Endothelial cell of umbilical vein (primary cell): ENCODE measurements at regions not wholly inside any gene's neighbourhood (a gene's known extent, or its start where the extent isn't known, plus 50 kb on each side); places are given as distances from the start of the nearest gene placed in this dataset.

ENCODE experiments used
- EZH2 ChIP-seq: IDR thresholded peaks from 2 replicates; pipeline ENCODE4 v1.6.1; 2012; ENCODE audit warnings: borderline replicate concordance, low read depth, mild to moderate bottlenecking, moderate library complexity, low read length, inconsistent platforms; ENCODE audit not compliant: severe bottlenecking
- FOS ChIP-seq: IDR thresholded peaks from 2 replicates; pipeline ENCODE4 v1.6.1; 2011; ENCODE audit warnings: mild to moderate bottlenecking, low read length, moderate library complexity, borderline replicate concordance; ENCODE audit not compliant: insufficient read depth
- GATA2 ChIP-seq: IDR thresholded peaks from 2 replicates; pipeline ENCODE4 v1.7.0; 2011; ENCODE audit warnings: low read depth, mild to moderate bottlenecking, moderate library complexity, mixed read lengths, low read length; ENCODE audit not compliant: insufficient read length, insufficient read depth
- JUN ChIP-seq: IDR thresholded peaks from 2 replicates; pipeline ENCODE4 v1.6.1; 2011; ENCODE audit warnings: borderline replicate concordance, low read depth; ENCODE audit not compliant: insufficient read length, insufficient read depth
- POLR2A ChIP-seq: IDR thresholded peaks from 2 replicates; pipeline ENCODE4 v1.6.1; 2012; ENCODE audit warnings: low read depth, mild to moderate bottlenecking, control low read depth, low read length
- POLR2AphosphoS5 ChIP-seq: IDR thresholded peaks from 2 replicates; pipeline ENCODE4 v1.6.1; 2012; ENCODE audit warnings: low read depth, mild to moderate bottlenecking, control low read depth, low read length, moderate library complexity; ENCODE audit not compliant: insufficient read depth
- TF ChIP-seq, protein P1 (sequence below), 2 donors: IDR thresholded peaks; 1 replicate in 1 of 2; 2 replicates in 1 of 2; pipeline ENCODE4 v1.5.1; 2011; ENCODE audit warnings: low read length in 2 of 2, mild to moderate bottlenecking in 2 of 2, moderate library complexity in 2 of 2, control low read depth in 1 of 2, inconsistent platforms in 1 of 2, low read depth in 1 of 2; ENCODE audit not compliant: insufficient read depth in 1 of 2; ENCODE audit errors: extremely low read depth in 1 of 2

DNA sequence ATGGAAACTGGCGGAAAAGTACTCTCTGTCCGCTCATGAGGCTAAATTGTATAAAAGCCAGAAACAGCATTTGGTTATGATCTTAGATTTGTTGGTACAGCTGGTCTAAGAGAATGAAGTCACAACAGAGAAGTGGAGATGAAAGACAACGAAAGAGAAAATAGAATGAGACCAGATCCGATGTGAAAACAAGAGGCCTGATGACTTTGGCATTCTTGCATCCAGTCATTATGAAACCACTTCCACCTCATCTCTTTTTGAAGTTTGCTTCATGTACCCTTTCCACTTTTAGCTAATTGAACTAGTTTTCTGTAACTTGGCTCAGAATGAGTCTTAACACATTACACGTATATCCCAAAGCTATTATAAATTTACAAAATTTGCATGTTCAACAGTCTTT lies 1431.7 kb downstream of the LRRC4C start:
- TF ChIP-seq POLR2AphosphoS5 (no peak), FOS (no peak), EZH2 (no peak), POLR2A (no peak), GATA2 (no peak), JUN (no peak)
- TF ChIP-seq, protein P1, sequence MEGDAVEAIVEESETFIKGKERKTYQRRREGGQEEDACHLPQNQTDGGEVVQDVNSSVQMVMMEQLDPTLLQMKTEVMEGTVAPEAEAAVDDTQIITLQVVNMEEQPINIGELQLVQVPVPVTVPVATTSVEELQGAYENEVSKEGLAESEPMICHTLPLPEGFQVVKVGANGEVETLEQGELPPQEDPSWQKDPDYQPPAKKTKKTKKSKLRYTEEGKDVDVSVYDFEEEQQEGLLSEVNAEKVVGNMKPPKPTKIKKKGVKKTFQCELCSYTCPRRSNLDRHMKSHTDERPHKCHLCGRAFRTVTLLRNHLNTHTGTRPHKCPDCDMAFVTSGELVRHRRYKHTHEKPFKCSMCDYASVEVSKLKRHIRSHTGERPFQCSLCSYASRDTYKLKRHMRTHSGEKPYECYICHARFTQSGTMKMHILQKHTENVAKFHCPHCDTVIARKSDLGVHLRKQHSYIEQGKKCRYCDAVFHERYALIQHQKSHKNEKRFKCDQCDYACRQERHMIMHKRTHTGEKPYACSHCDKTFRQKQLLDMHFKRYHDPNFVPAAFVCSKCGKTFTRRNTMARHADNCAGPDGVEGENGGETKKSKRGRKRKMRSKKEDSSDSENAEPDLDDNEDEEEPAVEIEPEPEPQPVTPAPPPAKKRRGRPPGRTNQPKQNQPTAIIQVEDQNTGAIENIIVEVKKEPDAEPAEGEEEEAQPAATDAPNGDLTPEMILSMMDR (IDR thresholded peaks at IDR 0.05; ENCODE audit: extremely low read depth in 1 of 2, insufficient read depth in 1 of 2, low read depth in 1 of 2, low read length in 2 of 2), result no peak
